ENCODE measurements at regions not wholly inside any gene's neighbourhood (a gene's known extent, or its start where the extent isn't known, plus 50 kb on each side); places are given as distances from the start of the nearest gene placed in this dataset.

- no peak overlapping the region for H3K4me3 ChIP-seq
- H3K4me1 ChIP-seq: no peaks in the 10 kb centered on the region
- H3K27ac ChIP-seq: no peak overlapping the region
- no peaks in the 10 kb centered on the region for H3K36me3 ChIP-seq
- no peaks in the 10 kb centered on the region for H3K27me3 ChIP-seq
- H3K9me3 ChIP-seq (replicated peaks): no peaks in the 10 kb centered on the region
- no peak for DNase-seq
These were observed 138.5 kb downstream of the ZDHHC20 start for GRCh38 chr13:21320642-21321034.

GRCh38 chr13:21321269-21321668 is 137.8 kb downstream of the ZDHHC20 start:
- Histone ChIP-seq H3K27me3 (no peaks in the 10 kb centered on the region), H3K9me3 (replicated peaks) (no peaks in the 10 kb centered on the region), H3K4me3 (no peak overlapping the region), H3K27ac (no peak overlapping the region), H3K36me3 (no peaks in the 10 kb centered on the region), H3K4me1 (no peaks in the 10 kb centered on the region)
- DNase-seq: no peak

GRCh38 chr13:21322327-21322965 is 136.7 kb downstream of the ZDHHC20 start:
- Histone ChIP-seq H3K9me3 (replicated peaks) (no peaks in the 10 kb centered on the region), H3K27ac (no peak overlapping the region), H3K27me3 (no peaks in the 10 kb centered on the region), H3K36me3 (no peaks in the 10 kb centered on the region), H3K4me1 (no peaks in the 10 kb centered on the region), H3K4me3 (no peak overlapping the region)
- no peak for DNase-seq

Measured in SJCRH30 (cell line).